GM18519 (cell line): ENCODE measurements at regions not wholly inside any gene's neighbourhood (a gene's known extent, or its start where the extent isn't known, plus 50 kb on each side); places are given as distances from the start of the nearest gene placed in this dataset.
"Not testable (repeated sequence)": the region's sequence is repeated elsewhere in the genome, so short reads cannot be mapped to it uniquely, and the experiment has no call there.

Experiments
- ATAC-seq: cut with Tn5 transposase; IDR thresholded peaks from one replicate; pipeline ENCODE4 v1.9.1; 2021; ENCODE audit warnings: mild to moderate bottlenecking, moderate library complexity; ENCODE audit not compliant: unreplicated experiment, low FRiP score

DNA sequence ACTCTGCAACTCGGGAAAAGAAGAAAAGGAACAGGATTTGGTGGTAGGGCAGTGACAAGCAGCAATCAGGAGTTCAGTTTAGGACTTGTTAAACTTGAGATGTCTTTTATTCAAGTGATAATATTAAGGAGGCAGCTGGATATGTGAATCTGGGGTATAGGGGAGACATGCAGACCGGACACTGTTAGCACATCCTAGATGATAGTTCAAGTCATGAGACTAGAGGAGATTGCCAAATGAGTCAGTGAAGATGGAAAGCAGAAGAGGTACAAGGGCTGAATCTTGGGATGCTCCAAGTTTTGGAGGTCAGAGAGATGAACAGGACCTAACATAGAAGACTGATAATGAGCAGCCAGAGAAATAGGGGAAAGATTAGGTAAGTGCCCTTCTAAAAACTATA is 69.5 kb upstream of the PSME4 start:
- no peak for ATAC-seq

DNA sequence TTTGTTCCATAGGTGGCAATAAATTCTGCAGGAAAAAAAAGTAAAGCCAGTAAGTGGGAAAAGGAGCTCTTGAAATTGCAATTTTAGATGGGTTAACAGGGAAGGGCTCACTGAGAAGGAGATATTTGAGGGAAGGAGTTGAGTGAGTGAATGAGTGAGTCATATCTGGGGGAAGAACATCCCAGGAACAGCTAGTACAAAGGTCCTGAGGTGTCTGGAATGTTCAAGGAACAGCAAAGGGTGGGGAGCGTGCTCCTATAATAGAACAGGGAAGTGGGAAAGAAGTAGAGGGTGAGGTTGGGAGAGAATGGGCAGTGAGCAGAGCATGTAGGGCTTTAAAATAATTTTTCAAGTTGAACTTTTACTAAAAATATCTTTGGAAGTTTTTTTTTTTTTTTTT is 68.0 kb upstream of the PSME4 start:
- ATAC-seq, result no peak

DNA sequence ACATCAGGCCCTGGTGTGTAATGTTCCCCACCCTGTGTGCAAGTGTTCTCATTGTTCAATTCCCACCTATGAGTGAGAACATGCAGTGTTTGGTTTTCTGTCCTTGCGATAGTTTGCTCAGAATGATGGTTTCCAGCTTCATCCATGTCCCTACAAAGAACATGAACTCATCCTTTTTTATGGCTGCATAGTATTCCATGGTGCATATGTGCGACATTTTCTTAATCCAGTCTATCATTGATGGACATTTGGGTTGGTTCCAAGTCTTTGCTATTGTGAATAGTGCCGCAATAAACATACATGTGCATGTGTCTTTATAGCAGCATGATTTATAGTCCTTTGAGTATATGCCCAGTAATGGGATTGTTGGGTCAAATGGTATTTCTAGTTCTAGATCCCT is 60.5 kb upstream of the PSME4 start:
- not testable (repeated sequence) for ATAC-seq

DNA sequence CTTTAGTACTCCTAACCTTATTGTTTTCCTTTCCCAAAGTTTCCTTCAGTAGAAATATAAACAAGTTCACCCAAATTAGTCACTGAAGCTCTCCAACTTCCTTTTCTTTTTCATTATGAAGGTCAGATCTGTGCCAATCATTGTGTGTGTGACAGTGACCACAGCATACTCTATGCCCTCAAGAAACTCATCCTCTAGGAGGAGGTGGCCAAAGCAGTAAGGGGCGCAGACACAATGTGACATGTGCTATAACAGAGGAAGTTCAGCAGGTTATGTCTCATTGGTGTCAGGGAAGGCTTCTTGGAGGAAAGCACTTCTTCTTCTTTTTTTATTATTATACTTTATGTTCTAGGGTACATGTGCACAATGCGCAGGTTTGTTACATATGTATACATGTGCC is 60.0 kb upstream of the PSME4 start:
- no peak for ATAC-seq

DNA sequence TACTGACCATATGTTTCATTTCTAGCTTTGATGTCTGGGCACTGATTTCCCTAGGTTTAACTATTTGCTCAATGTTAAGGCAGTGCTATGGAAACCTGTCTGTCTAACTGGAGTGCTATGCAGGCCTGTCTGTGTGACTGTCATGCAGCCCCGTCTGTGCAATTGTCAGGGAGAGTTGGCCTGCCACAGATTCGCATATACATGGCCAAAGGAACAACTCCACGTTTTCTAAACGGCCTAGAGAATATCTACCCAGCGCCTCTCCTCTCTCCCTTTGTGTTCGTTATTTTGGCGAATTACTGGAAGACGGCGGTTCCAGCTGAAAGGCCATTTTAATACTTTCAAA is 59.6 kb upstream of the PSME4 start:
- ATAC-seq, result no peak

DNA sequence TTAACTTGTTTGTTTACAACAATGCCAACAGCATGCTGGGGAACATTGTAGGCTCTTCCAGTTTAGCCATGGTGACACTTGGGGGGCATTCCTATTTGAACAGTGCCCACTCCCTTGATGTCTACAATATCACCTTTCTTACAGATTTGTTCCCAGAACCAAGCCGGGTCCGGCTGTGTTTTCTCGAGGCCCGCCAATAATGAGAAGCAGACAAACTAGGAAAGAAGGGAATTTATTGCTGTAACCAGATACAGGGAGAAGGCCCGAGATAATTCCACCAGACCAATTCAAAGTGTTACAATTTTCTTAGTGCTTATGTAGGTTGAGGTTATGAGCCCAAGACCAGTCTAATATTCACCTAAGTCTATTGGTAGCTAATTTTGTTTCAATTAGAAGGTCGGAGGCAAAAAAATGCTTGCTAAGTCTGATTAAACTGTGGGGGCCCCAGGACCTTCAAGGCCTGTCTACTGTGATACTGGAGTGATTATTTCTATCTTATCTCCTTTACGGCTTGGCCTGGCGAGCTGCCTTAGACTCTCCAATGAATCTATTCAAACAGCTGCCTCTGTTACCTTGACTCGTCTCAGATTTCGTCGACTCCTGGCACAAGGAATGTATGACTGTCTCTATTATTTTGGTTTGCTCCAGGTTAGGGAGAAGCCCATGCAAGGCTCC is 59.1 kb upstream of the PSME4 start:
- no peak for ATAC-seq

DNA sequence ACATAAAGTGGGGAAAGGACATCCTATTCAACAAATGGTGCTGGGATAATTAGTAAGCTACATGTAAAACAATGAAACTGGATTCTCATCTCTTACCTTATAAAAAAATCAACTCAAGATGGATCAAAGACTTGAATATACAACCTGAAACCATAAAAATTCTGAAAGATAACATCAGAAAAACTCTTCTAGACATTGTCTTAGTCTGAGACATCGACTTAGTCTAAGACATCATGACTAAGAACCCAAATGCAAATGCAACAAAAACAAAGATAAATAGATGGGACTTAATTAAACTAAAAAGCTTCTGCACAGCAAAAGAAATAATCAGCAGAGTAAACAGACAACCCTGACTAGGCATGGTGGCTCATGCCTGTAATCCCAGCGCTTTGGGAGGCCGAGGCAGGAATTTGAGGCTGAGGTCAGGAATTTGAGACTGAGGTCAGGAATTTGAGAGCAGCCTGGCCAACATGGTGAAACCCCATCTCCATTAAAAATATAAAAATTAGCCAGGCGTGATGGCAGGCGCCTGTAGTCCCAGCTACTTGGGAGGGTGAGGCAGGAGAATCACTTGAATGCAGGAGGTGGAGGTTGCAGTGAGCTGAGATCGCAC is 54.8 kb upstream of the PSME4 start:
- ATAC-seq, result not testable (repeated sequence)

DNA sequence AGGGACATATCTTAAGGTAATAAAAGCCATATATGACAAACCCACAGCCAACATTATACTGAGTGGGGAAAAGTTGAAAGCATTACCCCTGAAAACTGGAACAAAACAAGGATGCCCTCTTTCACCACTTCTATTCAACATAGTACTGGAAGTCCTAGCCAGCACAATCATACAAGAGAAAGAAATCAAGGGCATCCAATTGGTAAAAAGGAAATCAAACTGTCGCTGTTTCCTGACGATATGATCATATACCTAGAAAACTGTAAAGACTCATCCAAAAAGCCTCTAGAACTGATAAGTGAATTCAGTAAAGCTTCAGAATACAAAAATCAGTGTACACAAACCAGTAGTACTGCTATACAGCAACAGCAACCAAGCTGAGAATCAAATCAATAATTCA is 53.8 kb upstream of the PSME4 start:
- ATAC-seq, result no peak

DNA sequence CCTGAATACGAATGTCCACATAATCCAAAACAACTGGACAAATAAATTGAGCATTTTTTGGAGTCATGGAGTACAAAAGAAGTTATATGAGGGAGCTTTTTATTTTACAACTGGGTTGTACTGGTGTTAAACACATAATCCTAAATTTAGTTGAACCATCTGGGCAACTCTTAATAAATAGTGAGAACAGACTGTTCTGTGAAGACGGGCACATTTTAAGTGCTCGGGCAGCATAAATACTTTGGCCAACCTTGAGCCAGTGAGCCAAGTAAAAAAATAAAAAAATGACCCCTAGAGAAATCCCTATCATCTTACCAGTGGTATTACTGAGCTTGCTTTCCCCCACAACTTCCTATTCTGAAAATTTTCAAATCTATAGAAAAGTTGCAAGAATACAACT is 50.9 kb upstream of the PSME4 start:
- ATAC-seq, result no peak

DNA sequence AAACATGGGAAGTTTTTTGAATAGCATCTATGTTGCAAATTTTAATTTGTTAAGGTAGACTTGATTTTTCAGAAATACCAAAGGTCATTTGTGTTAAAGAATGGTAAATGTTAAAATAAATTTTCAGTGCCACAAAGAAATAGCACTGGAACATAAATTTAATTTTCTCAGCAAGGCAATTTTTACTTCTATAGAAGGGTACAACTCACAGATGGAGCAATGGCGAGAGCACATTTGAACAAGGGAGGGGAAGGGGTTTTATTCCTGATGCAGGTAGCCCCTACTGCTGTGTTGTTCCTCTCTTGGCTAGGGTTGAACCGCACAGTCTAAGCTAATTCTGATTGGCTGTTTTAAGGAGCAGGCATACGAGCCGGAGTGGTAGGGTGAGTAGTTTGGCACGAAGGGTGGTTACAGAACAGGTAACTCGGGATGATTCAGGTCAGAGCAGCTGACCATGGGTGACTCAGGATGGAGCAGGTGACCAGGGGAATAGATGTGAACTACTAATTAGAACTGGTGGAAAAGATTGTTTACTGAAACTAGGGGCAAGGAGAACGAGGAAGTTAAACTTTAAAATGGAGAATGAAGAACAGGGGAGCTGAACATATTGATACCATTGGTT is 50.1 kb upstream of the PSME4 start:
- no peak for ATAC-seq
